Activated gamma-delta T cell treated with anti-CD3 and anti-CD28 coated beads, Interleukin-2, amount 50 U/mL, for 16 hours (primary cell): ENCODE measurements at regions not wholly inside any gene's neighbourhood (a gene's known extent, or its start where the extent isn't known, plus 50 kb on each side); places are given as distances from the start of the nearest gene placed in this dataset.

Experiments used
- DNase-seq: peaks from one replicate; pipeline ENCODE4 v3.0.0-alpha.2; 2020; ENCODE audit warnings: low read depth

GRCh38 chr7:8937204-8937603 is 503.8 kb downstream of the NXPH1 start:
- DNase-seq = no peak

GRCh38 chr7:8938044-8938805 is 504.8 kb downstream of the NXPH1 start:
- no peak for DNase-seq

DNA sequence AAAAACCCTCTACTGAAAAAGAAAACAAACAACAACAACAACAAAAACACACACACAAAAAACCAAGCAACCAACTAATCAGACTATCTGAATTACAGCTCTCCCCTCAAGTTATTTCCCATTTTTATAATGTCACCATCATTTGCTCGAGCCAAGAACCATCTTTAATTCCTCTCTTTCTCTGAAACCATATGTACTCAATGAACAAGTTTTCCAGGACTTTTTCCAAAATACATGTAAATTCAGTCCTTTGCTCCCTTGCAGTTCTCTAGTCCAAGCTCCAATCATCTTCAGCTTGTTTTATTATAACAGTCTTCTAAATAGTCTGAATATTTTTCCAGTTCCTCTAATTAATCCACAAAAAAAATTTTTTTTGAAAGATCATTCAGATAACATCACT is 506.0 kb downstream of the NXPH1 start:
- no peak for DNase-seq

DNA sequence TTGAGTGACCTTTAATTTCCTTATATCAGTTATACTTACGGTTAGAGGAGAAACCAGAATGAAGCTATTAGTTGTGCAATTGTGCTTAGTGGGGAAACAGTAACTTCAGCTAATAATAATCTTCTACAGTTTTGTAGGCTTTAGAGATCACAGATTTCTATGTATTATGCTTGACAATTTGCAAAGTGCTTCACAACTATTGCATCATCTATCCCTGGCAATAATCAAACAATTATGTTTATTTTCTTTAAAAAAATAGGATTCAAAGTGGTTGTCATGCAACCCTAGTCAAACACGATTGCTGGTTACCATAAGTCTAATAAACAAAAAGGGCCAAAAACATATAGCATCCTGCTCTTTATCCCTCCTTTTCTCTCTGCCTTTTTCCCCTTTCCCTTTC is 530.3 kb downstream of the NXPH1 start:
- DNase-seq = no peak

GRCh38 chr7:8965177-8965576 is 531.8 kb downstream of the NXPH1 start:
- DNase-seq = no peak

- no peak for DNase-seq
Observed at GRCh38 chr7:8973601-8974000, 540.2 kb downstream of the NXPH1 start.

DNA sequence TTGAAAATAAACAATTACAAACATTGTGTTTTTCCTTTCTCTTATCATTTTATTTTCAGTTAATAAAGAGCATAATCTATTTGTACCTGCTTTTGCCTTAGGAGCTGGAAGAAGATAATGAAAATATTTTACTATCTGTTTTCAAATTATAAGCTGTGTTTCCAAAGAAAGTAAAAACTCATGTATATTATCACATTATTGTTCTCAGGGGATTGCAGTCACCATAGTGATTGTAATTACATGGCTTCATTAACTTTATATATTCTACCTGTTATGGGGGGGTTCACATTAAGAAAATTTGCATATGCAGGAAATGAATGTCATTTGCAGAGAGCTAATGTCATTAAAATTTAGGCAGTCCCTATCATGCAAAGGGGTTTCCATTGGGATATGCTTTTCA is 542.3 kb downstream of the NXPH1 start:
- DNase-seq = no peak

GRCh38 chr7:8982338-8982992 is 549.1 kb downstream of the NXPH1 start:
- DNase-seq = no peak

DNA sequence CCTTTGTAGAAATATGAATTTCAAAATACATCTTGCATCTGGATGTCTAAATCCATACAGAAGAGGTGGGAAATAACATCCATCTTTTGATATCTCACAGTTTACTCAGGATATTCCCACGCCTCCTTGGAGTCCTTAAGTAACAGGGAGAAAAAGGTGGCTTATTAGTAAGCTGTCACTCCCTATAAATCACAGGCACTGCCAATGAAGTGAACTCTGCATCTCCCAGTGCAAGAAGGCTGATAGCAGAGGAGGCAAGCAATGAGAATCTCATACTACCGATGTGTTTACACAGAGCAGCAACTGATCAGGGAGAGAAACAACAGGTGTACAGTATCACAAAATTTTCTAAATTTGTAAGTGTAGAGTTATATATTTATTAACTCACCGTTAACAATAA is 551.8 kb downstream of the NXPH1 start:
- DNase-seq = no peak

GRCh38 chr7:8988267-8988666 is 554.9 kb downstream of the NXPH1 start:
- no peak for DNase-seq

GRCh38 chr7:8991159-8991558 is 557.8 kb downstream of the NXPH1 start:
- DNase-seq = no peak

GRCh38 chr7:8998762-8999161 is 565.4 kb downstream of the NXPH1 start:
- DNase-seq = no peak

DNA sequence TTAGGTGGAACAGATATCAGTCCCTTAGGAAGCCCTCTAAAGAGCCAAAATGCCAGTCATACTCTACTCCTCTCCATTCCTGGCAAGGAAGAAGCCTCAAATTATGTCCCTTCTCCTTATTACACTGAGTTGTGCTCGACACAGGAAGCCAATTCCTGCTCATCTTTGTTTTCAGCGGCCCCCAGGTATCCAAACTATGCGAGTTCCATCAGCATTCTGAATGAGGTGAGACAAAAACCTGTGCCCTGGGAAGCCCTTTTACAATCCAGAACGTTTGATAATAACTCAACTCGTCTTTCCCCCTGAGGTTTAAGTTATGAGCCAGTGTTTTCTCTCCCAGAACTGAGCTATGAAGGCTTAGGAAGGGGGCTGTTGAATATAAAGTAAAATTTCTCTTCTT is 580.5 kb downstream of the NXPH1 start:
- DNase-seq = no peak

- DNase-seq = no peak
Observed at GRCh38 chr7:9017286-9017685, 583.9 kb downstream of the NXPH1 start.

DNA sequence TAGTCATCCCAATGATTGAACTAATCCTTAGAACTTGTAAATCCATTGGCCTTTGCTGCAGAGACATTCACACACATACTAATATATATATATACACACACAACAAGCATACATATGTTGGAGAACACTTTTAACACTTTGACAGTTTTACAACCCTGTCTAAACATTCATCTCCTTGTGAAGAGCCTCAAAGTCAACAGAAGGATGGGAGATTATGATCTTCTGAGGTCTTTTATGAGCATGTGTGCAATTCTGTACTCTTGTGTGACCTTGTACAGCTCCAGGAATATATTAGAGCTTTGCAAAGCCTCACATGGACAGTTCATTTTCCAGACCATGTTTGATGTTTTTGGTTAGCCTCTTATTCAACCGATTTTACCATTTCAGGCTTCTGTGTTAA is 589.0 kb downstream of the NXPH1 start:
- DNase-seq = no peak

- no peak for DNase-seq
Observed at GRCh38 chr7:9023675-9024294, 590.4 kb downstream of the NXPH1 start.

GRCh38 chr7:9026121-9026520 is 592.7 kb downstream of the NXPH1 start:
- DNase-seq = no peak

- no peak for DNase-seq
Observed at GRCh38 chr7:9028012-9028411, 594.6 kb downstream of the NXPH1 start.

GRCh38 chr7:9029681-9030530 is 596.5 kb downstream of the NXPH1 start:
- DNase-seq = no peak

GRCh38 chr7:9030976-9031375 is 597.6 kb downstream of the NXPH1 start:
- no peak for DNase-seq

DNA sequence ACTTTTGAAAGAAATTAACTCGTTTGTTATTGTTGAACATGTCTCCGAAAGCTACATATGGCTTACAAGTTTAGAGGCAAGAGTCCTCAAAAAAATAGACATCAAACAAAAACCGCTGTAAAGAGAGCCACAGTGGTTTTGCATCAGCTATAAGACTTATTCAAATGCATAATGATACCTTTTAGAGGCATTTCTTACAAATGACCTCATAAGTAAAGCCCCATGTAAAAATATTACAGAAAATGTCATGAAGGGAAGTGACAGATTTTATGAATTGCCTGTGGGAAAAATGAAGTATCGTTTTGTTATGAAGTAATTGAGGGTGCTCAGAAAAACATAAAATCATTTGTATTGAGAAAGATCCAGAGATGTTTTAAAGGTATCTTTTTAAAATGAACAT is 598.0 kb downstream of the NXPH1 start:
- no peak for DNase-seq

GRCh38 chr7:9036080-9036479 is 602.7 kb downstream of the NXPH1 start:
- no peak for DNase-seq
